Lower lobe of right lung (tissue), 2 donors: ENCODE measurements at regions not wholly inside any gene's neighbourhood (a gene's known extent, or its start where the extent isn't known, plus 50 kb on each side); places are given as distances from the start of the nearest gene placed in this dataset.
A peak's percentile ranks its signal among the peaks of the same experiment; 100 is the strongest.

Source experiments
- ATAC-seq, 2 donors: fragments of 200-7000 bp; cut with Tn5 transposase; one replicate each; pipeline ENCODE4 v1.9.1; 2020 to 2022; ENCODE audit warnings: mild to moderate bottlenecking in 2 of 2, moderate library complexity in 2 of 2
- DNase-seq: peaks from one replicate; pipeline ENCODE4 v3.0.0-alpha.2; 2020
- H3K27ac ChIP-seq: fragments of 200-600 bp; one replicate; pipeline ENCODE4 v1.8.0; 2022
- H3K27me3 ChIP-seq: fragments of 200-600 bp; one replicate; pipeline ENCODE4 v1.8.0; 2022; ENCODE audit warnings: low read depth
- H3K36me3 ChIP-seq: fragments of 200-600 bp; one replicate; pipeline ENCODE4 v1.8.0; 2022; ENCODE audit warnings: mild to moderate bottlenecking
- H3K4me1 ChIP-seq: fragments of 200-600 bp; one replicate; pipeline ENCODE4 v1.8.0; 2022
- H3K4me3 ChIP-seq: fragments of 200-600 bp; one replicate; pipeline ENCODE4 v1.8.0; 2022; ENCODE audit warnings: mild to moderate bottlenecking
- H3K9me3 ChIP-seq: fragments of 200-600 bp; one replicate; pipeline ENCODE4 v1.8.0; 2022
- CTCF ChIP-seq: fragments of 200-600 bp; IDR thresholded peaks from one replicate; pipeline ENCODE4 v1.8.0; 2022; ENCODE audit warnings: antibody characterized with exemption, mild to moderate bottlenecking
- intact Hi-C: fragments of 100-400 bp; cut with DNase I; formaldehyde crosslinking; loops from one replicate; pipeline ENCODE4 v1.11.0; 2022
- donor health status: DM: no; HTN: yes; CAD: no; lungs with severe emphysema.

- intact Hi-C loops: no loop called here
- TF ChIP-seq CTCF: no peak
- no peak overlapping the region for H3K4me3 ChIP-seq
- no peaks in the 10 kb centered on the region for H3K9me3 ChIP-seq
- no peaks in the 10 kb centered on the region for H3K27me3 ChIP-seq
- ATAC-seq (no peak), DNase-seq (no peak)
- no peaks in the 10 kb centered on the region for H3K36me3 ChIP-seq
- no peak overlapping the region for H3K27ac ChIP-seq
- no peaks in the 10 kb centered on the region for H3K4me1 ChIP-seq
Observed at GRCh38 chr2:18381386-18381785, 179.1 kb downstream of the RDH14 start.

GRCh38 chr2:18380321-18380720 is 180.1 kb downstream of the RDH14 start:
- Histone ChIP-seq H3K4me3 (no peak overlapping the region), H3K36me3 (no peaks in the 10 kb centered on the region), H3K4me1 (no peaks in the 10 kb centered on the region), H3K27ac (no peak overlapping the region), H3K9me3 (no peaks in the 10 kb centered on the region), H3K27me3 (no peaks in the 10 kb centered on the region)
- DNase-seq: no peak
- ATAC-seq: no peak
- no peak for TF ChIP-seq CTCF
- intact Hi-C loops: no loop called here

- H3K27ac ChIP-seq: no peak overlapping the region
- no peaks in the 10 kb centered on the region for H3K36me3 ChIP-seq
- ATAC-seq (no peak), DNase-seq (no peak)
- no peaks in the 10 kb centered on the region for H3K4me1 ChIP-seq
- no peaks in the 10 kb centered on the region for H3K27me3 ChIP-seq
- TF ChIP-seq CTCF: no peak
- intact Hi-C loops: no loop called here
- H3K4me3 ChIP-seq: no peak overlapping the region
- no peaks in the 10 kb centered on the region for H3K9me3 ChIP-seq
Observed at GRCh38 chr2:18379870-18380269, 180.6 kb downstream of the RDH14 start.

- Histone ChIP-seq H3K9me3 (no peaks in the 10 kb centered on the region), H3K4me1 (no peaks in the 10 kb centered on the region), H3K36me3 (no peaks in the 10 kb centered on the region), H3K4me3 (no peak overlapping the region), H3K27me3 (no peaks in the 10 kb centered on the region), H3K27ac (no peak overlapping the region)
- ATAC-seq (peak; percentile 72 to 77), DNase-seq (no peak)
- TF ChIP-seq CTCF: peak; percentile 81
- intact Hi-C loops: no loop called here
Observed at GRCh38 chr2:18378020-18378653, 182.3 kb downstream of the RDH14 start.

DNA sequence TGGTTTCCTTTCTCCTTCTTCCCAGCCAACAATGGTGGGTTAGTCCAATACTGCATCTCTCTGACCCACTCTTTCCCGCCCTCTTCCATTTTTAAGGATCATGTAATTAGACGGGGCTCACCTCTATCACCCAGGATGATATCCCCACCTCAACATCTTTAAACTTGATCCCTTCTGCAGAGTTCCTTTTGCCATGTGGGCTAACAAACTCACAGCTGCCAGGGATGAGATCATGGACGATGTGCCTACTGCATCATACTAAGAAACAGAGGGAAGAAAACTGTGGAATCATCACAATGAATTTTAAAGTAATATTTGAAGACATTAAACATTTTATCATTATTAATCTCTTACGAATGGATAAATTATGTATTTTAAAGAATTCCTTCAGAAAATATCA is 183.5 kb downstream of the RDH14 start:
- intact Hi-C loops: no loop called here
- Histone ChIP-seq H3K4me1 (no peaks in the 10 kb centered on the region), H3K9me3 (no peaks in the 10 kb centered on the region), H3K4me3 (no peak overlapping the region), H3K36me3 (no peaks in the 10 kb centered on the region), H3K27ac (no peak overlapping the region), H3K27me3 (no peaks in the 10 kb centered on the region)
- DNase-seq (no peak), ATAC-seq (no peak)
- TF ChIP-seq CTCF: no peak
